HG02763 (cell line): ENCODE measurements at regions not wholly inside any gene's neighbourhood (a gene's known extent, or its start where the extent isn't known, plus 50 kb on each side); places are given as distances from the start of the nearest gene placed in this dataset.
A peak's percentile ranks its signal among the peaks of the same experiment; 100 is the strongest.

ENCODE experiments used
- ATAC-seq: cut with Tn5 transposase; IDR thresholded peaks from one replicate; pipeline ENCODE4 v1.9.1; 2021; ENCODE audit warnings: mild to moderate bottlenecking, moderate library complexity; ENCODE audit not compliant: unreplicated experiment

DNA sequence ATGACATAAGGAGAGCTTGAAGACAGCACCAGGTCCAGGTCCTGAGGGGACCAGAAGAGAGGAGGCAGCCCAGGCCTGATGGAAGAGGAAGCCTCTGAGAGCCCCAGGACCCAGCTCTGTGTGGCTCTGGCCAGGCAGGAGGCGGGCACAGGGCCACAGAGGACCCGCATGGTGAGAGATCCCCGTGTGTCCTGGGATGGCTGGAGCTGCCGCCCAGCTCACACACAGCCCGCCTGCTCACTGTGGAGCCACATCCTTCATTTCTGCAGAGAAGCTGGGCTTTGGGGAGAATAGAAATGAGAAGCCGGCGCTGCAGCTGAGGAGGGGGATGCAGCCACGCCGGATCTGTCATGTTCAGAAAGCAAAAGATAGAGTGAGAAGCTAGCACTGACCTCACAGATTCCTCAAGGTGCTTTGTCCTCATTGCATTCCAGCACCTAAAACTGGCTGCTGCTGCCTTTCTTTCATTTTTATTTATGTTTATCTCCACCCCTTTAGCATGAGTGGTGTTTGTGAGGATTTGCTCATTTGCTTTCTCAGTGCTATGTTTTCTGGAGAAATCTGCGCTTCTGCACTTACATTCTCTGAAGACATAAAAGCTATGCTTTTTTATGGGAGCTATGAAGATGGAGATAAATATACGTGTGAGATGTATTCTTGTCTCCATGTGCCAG lies 307.6 kb upstream of the MYT1L start:
- ATAC-seq: no peak

DNA sequence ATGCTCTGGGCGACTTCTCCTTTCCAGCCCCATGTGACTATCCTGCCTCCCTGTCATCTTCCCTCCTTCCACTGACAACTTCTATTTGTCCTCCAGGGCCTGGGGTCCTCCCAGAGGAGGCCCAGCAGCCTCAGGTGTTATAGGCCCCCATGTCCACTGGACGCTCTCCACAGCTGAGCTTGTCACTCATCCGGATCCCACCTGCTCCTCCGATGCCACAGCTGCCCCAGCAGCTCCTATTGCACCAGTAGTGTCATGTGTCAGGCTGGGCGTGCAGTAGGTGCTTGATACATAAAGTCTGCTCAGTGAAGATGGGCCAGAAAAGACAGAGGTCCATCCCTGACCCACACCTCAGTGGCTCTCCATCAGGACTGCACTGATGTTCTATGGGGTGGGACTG lies 305.7 kb upstream of the MYT1L start:
- no peak for ATAC-seq

GRCh38 chr2:2635025-2635528 lies 304.0 kb upstream of the MYT1L start:
- no peak for ATAC-seq

DNA sequence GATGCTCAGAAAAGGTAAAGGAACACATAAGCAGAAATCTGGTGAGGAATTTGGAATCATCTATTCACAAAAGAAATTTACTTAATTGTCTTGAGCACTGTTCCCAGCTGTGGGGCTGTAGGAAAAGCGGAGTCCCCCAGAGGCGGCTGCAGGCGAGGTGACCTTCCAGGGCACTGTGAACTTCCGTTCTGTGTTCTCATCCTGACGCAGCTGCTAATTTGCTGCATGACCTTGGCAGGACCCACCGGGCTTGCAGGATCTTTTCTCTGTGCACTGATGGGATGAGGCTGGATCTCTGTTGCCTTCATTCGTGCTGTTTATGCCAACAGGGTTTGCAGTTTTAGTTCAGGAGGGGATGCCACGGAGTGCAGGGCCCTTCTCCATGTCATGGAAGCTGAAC lies 301.9 kb upstream of the MYT1L start:
- ATAC-seq: no peak

DNA sequence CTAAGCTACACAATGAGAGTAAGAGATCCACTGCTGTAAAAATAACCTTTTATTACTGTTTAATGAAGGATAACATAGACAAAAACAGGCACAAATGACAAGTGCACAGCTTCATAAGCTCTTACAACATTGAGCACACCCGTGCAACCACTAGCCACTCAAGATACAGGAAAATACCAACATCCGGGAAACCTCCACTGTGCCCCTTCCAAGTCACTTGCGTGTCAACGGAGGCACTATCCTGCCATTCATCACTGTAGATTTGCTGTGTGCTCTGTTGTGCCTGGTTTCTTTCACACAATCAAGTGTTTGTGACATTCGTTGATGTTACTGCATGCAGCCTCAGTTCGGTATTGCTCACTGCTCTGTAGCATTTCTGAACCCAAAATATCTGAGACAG lies 292.9 kb upstream of the MYT1L start:
- ATAC-seq: no peak

DNA sequence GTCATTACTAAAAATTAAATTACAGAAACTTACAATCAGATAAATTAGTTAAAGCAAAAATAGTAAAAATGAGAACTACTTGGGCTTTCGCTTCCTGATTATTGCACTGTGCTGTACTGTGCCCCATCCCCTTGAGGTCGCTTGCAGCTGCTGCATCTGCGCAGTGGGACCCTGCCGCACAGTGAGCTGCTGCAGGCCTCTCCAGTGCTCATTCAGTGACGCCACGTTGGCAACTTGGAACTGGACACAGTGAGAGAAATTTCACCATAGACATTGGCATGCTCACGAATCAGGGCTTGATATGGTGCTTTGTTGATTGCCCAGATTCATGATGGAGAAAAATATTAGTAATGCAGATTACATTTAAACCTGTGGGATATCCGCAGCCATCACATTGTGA lies 290.8 kb upstream of the MYT1L start:
- peak; percentile 76 for ATAC-seq

DNA sequence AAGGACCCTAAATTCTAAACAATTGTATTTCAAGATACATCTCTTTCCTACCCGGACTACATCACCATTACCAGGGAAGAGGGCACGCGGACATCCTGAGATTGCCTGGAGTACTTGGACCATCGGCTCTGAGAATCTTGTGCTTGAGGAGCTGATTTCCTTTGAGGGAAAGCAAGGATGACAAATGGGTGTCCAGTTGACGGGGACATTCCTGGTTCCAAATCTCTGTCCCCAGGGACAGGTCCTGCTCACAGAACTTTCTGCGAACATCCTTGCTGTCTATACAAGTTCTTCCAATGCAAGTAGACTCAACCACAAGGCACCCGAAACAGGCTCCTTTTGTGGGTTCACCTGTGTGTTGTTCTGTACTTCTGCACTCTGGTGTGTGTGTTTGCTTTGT lies 289.5 kb upstream of the MYT1L start:
- ATAC-seq: no peak

DNA sequence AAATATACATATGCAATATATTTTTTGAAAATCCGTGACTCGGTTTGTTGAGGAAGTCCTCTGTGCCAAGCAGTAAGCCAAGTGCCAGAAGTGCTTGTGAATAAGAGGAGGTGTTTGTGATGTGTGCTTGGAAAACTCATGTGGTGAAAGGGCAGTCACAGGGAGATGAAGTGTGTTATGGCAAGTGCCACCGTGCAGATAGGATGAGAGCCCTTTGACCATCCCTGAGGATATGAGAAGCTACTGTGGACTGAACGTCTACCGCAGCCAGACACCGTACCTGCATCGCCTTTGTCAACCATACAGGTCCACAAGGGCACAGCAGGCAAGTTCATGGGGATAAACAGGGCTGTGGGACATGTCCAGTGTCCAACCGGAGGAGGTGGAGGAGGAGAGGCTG lies 288.9 kb upstream of the MYT1L start:
- no peak for ATAC-seq

DNA sequence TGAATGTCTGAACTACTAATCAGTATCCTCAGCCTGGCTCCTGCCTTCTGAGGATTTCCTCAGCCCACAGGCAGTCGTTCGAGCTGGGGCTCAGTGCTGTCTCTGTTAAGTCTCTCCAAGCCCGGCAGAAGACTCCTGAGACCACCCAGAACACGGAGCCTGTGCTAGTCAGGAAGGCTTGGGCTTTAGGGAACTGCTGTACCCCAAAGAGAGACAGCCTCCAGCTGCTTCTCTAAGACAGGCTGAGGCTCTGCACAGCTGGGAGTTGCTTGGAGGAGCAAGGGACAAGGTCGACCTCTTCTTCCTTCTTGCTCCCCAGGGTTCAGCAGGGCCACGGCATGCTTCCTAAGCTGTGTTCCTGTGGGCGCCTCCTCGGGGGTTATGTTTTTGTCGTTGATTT lies 283.4 kb upstream of the MYT1L start:
- ATAC-seq: no peak

DNA sequence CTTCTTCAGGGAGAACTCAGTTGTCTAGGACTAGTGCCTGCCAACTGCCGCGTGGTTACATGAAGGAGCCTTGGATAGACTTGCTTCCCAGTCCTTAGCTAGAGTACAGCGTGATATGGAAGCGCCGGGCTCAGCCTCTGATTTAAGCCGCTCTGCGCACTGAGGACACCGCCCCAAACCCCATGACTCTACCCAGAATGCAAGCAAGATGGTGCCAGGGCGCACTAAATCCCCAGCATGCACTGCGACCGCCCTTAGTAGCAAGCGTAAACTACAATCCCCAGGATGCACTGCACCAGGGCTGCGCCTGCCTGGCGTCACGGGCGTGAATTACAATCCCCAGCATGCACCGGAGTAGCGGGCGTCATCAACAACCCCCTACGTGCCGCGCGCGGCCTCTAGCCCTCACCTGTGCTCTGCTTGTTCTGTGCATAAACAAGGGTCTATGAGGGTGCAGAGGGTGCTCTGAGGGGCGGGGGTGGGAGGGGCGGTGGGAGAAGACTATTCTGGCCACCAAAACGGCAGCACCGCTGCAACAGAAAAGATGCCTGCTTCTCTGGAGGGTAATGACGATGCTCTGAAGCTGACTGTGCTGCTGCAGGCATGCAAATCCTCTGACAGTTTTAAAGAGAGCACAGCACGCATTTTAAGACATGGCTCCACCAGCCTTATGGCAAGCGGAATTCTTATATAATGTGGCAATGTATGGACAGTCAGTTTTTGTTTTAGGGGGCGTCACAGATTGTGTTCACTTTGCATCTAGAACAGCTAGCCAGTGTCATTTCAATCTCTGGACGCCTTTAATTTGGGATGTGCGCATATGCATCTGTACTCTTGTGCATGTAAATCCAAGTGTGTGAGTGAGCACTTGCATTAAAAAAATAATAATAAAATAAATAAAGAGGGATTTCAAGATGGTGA lies 282.5 kb upstream of the MYT1L start:
- peak; percentile 100 for ATAC-seq

DNA sequence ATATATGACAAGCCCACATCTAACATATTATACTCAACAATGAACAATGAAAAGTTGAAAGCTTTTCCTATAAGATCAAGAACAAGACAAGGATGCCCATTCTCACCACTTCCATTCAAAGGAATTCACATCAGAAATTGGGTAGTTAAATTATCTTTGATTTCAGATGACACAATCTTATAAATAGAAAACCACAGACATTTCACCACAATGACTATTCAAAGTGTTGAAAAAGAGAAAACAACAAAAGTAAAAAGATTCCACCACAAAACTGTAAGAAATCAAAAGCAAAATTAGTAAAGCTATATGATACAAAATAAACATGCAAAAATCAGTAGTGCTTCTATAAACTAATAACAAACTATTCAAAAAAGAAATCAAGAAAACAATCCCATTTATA lies 279.7 kb upstream of the MYT1L start:
- ATAC-seq: no peak

GRCh38 chr2:2600366-2600765 lies 269.3 kb upstream of the MYT1L start:
- no peak for ATAC-seq

GRCh38 chr2:2599441-2599840 lies 268.4 kb upstream of the MYT1L start:
- no peak for ATAC-seq

- ATAC-seq: no peak
These were observed 266.6 kb upstream of the MYT1L start for GRCh38 chr2:2597712-2598111.

DNA sequence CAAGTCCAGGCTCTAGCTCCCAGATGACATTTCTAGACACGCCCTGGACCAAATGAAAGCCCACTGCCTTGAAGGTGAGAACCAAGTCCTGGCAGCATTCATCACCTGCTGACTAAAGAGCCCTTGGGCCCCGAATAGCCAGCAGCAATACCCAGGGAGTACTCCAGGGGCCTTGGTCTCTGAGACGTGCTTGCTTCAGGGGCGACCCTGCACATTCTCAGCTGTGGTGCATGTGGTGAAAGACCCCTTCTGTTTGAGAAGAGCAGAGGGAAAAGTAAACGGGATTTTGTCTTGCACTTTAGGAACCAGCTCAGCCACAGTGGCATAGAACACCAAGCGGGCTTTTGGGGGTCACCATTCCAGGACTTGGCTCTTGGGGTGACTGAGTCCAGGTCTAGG lies 260.5 kb upstream of the MYT1L start:
- no peak for ATAC-seq

- no peak for ATAC-seq
These were observed 259.9 kb upstream of the MYT1L start for GRCh38 chr2:2590841-2591541.

GRCh38 chr2:2590141-2590540 lies 259.1 kb upstream of the MYT1L start:
- ATAC-seq: no peak

DNA sequence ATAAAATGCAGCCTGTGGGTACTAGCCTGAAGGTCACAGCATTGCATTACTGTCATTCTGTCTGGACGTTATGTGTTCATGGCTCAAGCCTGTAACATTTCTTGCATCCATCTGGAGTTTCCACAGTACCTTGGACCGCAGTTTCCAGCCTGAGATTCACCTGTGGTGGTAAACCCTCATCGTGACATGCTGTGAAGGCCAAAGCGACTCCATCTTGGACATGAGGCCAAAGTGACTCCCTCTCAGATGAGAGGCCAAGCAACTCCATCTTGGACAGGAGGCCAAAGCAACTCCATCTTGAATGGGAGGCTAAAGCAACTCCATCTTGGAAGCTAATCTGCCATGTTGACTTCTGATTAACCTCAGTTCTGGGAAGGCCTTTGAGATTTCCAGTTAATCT lies 257.7 kb upstream of the MYT1L start:
- ATAC-seq: no peak

DNA sequence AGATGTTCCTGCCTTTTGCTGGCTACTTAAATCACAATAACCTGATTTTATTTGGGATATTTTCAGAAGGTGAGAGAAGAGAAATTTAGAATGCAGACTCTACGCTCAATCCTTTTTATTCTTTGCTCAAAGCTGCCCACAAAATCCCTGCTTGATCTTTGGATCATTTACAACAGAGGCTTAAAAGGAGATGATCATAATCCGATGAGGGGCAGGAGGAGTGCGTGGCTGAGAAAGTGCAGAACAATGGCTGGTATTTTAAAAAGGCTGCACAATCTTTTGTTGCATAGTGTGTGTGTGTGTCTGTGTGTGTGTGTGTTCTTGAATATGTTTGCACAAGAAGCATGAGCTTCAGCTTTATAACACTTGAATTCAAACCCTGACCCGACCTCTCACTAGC lies 256.3 kb upstream of the MYT1L start:
- ATAC-seq: no peak

GRCh38 chr2:2586931-2587330 lies 255.9 kb upstream of the MYT1L start:
- ATAC-seq: no peak

DNA sequence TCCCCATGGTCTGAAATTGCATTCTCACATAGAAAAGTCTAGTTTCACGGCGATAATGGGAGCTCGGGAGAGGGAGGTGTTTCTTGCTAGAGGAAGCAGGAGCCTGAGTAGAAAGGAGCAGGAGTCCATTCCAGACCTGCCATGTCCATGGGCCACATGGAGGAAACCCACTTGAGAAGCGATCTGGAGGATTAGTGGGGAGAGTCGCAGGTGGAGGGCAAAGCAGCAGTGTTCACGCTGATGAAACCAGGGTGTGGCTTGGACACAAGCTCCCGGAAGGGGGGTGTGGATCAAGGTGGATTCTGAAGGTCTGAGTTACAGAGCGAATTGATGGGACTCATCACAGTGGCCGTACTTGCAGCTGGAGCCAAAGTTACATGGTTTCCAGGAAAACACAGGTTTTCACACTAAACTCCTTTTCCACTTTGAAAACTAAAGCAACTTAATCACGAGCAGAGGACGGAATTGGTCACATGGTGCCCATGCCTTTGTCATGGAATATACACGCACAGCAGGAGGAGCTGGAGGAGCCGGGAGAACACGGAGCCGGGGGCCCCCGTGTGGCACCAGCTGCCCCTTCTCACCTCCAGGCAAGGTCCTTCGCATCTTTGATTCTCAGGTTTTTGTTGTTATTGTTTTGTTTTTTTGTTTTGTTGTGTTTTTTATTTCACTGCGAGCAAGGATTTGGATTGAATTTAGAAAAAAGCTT lies 255.1 kb upstream of the MYT1L start:
- no peak for ATAC-seq
